GM06990 (cell line): ENCODE measurements at regions not wholly inside any gene's neighbourhood (a gene's known extent, or its start where the extent isn't known, plus 50 kb on each side); places are given as distances from the start of the nearest gene placed in this dataset.

Experiments
- DNase-seq: peaks from one replicate; pipeline ENCODE4 v3.0.0-alpha.2; 2011; ENCODE audit not compliant: insufficient read length; ENCODE audit errors: extremely low read depth
- H3K27me3 ChIP-seq: replicated peaks from 2 replicates; pipeline ENCODE4 v1.6.0; 2011; ENCODE audit warnings: low read length; ENCODE audit not compliant: control insufficient read depth, insufficient read depth
- H3K36me3 ChIP-seq: 2 replicates; pipeline ENCODE4 v1.5.1; 2011; ENCODE audit warnings: low read length; ENCODE audit not compliant: control insufficient read depth, insufficient read depth
- H3K4me3 ChIP-seq: replicated peaks from 2 replicates; pipeline ENCODE4 v1.5.1; 2011; ENCODE audit warnings: low read depth, mild to moderate bottlenecking, control low read depth, low read length
- TF ChIP-seq, protein P1 (sequence below): IDR thresholded peaks from 2 replicates; pipeline ENCODE4 v1.5.1; 2011; ENCODE audit warnings: low read length, control low read depth, mild to moderate bottlenecking, inconsistent platforms; ENCODE audit not compliant: insufficient read depth, poor library complexity, severe bottlenecking

- no peaks in the 10 kb centered on the region for H3K36me3 ChIP-seq
- no peak overlapping the region for H3K4me3 ChIP-seq
- H3K27me3 ChIP-seq = no peaks in the 10 kb centered on the region
- TF ChIP-seq, protein P1, sequence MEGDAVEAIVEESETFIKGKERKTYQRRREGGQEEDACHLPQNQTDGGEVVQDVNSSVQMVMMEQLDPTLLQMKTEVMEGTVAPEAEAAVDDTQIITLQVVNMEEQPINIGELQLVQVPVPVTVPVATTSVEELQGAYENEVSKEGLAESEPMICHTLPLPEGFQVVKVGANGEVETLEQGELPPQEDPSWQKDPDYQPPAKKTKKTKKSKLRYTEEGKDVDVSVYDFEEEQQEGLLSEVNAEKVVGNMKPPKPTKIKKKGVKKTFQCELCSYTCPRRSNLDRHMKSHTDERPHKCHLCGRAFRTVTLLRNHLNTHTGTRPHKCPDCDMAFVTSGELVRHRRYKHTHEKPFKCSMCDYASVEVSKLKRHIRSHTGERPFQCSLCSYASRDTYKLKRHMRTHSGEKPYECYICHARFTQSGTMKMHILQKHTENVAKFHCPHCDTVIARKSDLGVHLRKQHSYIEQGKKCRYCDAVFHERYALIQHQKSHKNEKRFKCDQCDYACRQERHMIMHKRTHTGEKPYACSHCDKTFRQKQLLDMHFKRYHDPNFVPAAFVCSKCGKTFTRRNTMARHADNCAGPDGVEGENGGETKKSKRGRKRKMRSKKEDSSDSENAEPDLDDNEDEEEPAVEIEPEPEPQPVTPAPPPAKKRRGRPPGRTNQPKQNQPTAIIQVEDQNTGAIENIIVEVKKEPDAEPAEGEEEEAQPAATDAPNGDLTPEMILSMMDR = no peak
- DNase-seq = no peak
These were observed 462.4 kb downstream of the PRR16 start for GRCh38 chr5:120926471-120926870.

GRCh38 chr5:120927950-120928530 is 463.9 kb downstream of the PRR16 start:
- Histone ChIP-seq H3K27me3 (no peaks in the 10 kb centered on the region), H3K36me3 (no peaks in the 10 kb centered on the region), H3K4me3 (no peak overlapping the region)
- DNase-seq = no peak
- TF ChIP-seq, protein P1 = no peak

DNA sequence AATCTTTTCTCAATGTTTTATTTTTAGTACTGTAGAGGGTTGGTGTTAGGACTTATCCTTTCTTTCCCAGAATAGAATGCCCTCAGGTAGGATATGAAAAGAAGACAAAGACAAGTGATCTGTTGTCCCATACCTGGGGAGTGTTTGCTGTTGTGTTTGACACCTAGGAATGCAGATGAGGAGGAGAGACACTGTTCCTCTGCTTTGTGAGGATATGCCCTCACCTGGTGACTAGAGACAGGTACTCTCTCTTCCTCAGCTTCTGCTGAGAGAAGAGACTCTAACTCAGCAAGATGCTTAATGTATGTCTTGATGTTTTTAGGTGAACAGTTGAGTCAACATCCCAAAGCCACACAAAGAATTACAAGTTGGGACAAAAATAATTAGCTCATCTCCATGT is 468.4 kb downstream of the PRR16 start:
- TF ChIP-seq, protein P1 = no peak
- H3K4me3 ChIP-seq = no peak overlapping the region
- no peaks in the 10 kb centered on the region for H3K36me3 ChIP-seq
- no peaks in the 10 kb centered on the region for H3K27me3 ChIP-seq
- no peak for DNase-seq

GRCh38 chr5:120934031-120934430 is 469.9 kb downstream of the PRR16 start:
- TF ChIP-seq, protein P1 = no peak
- Histone ChIP-seq H3K4me3 (no peak overlapping the region), H3K36me3 (no peaks in the 10 kb centered on the region), H3K27me3 (no peaks in the 10 kb centered on the region)
- DNase-seq = no peak

DNA sequence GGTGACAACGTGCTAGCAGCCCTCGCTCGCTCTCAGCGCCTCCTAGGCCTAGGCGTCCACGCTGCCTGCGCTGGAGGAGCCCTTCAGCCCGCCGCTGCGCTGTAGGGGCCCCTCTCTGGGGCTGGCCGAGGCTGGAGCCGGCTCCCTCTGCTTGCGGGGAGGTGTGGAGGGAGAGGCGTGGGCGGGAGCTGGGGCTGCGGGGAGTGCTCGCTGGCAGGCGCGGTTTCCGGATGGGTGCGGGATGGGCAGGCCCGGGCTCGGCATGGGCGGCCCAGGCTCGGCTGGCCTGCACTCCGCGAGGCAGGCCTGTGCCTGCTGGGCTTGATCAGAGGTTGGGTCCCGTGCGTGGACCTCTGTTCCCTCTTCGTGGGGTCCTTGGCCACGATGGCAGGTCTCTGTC is 472.6 kb downstream of the PRR16 start:
- TF ChIP-seq, protein P1 = no peak
- no peak for DNase-seq
- Histone ChIP-seq H3K4me3 (no peak overlapping the region), H3K36me3 (no peaks in the 10 kb centered on the region), H3K27me3 (no peaks in the 10 kb centered on the region)

GRCh38 chr5:120938604-120939003 is 474.5 kb downstream of the PRR16 start:
- TF ChIP-seq, protein P1 = no peak
- Histone ChIP-seq H3K36me3 (no peaks in the 10 kb centered on the region), H3K27me3 (no peaks in the 10 kb centered on the region), H3K4me3 (no peak overlapping the region)
- DNase-seq = no peak
